DND-41 (cell line): ENCODE measurements at regions not wholly inside any gene's neighbourhood (a gene's known extent, or its start where the extent isn't known, plus 50 kb on each side); places are given as distances from the start of the nearest gene placed in this dataset.

ENCODE experiments used
- EZH2 ChIP-seq: IDR thresholded peaks from 3 replicates; pipeline ENCODE4 v1.6.1; 2012; ENCODE audit warnings: borderline replicate concordance, low read depth, mild to moderate bottlenecking, moderate library complexity, low read length, inconsistent platforms; ENCODE audit not compliant: severe bottlenecking
- TF ChIP-seq, protein P1 (sequence below): IDR thresholded peaks from 2 replicates; pipeline ENCODE4 v1.5.1; 2012; ENCODE audit warnings: borderline replicate concordance, low read length, moderate library complexity, mild to moderate bottlenecking; ENCODE audit not compliant: poor library complexity, severe bottlenecking; ENCODE audit errors: extremely low read depth

DNA sequence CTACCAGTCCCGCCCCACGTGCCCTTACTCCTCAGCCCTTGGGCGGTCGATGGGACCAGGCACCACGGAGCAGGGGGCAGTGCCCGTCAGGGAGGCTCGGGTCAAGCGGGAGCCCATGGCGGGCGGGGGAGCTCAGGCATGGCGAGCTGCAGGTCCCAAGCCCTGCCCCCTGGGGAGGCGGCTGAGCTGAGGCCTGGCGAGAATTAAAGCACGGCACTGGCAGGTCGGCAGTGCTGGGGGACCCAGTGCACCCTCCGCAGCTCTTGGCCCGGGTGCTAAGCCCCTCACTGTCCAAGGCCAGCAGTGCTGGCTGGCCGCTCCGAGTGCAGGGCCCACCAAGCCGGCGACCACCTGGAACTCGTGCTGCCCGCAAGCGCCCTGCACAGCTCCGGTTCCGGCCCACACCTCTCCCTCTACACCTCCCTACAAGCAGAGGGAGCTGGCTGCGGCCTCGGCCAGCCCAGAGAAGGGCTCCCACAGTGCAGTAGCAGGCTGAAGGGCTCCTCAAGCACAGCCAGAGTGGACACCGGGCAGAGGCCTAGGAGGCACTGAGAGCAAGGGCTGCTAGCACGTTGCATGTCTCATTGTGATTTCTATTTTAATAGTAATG lies 166.8 kb upstream of the FMN2 start:
- TF ChIP-seq, protein P1, sequence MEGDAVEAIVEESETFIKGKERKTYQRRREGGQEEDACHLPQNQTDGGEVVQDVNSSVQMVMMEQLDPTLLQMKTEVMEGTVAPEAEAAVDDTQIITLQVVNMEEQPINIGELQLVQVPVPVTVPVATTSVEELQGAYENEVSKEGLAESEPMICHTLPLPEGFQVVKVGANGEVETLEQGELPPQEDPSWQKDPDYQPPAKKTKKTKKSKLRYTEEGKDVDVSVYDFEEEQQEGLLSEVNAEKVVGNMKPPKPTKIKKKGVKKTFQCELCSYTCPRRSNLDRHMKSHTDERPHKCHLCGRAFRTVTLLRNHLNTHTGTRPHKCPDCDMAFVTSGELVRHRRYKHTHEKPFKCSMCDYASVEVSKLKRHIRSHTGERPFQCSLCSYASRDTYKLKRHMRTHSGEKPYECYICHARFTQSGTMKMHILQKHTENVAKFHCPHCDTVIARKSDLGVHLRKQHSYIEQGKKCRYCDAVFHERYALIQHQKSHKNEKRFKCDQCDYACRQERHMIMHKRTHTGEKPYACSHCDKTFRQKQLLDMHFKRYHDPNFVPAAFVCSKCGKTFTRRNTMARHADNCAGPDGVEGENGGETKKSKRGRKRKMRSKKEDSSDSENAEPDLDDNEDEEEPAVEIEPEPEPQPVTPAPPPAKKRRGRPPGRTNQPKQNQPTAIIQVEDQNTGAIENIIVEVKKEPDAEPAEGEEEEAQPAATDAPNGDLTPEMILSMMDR = no peak
- no peak for TF ChIP-seq EZH2
